Body of pancreas (tissue), 4 donors: ENCODE measurements at regions not wholly inside any gene's neighbourhood (a gene's known extent, or its start where the extent isn't known, plus 50 kb on each side); places are given as distances from the start of the nearest gene placed in this dataset.

Experiments used
- CTCF ChIP-seq, 7 experiments: fragments of 450-650 bp in 4 of 7; fragments of 200-600 bp in 3 of 7; sonication (generic) in 3 of 7; IDR thresholded peaks; one replicate each; pipeline ENCODE4 v1.5.1; 2016 to 2019; ENCODE audit warnings: antibody characterized with exemption in 7 of 7
- POLR2A ChIP-seq, 3 donors: fragments of 450-650 bp; IDR thresholded peaks; one replicate each; pipeline ENCODE4 v1.6.1; 2016; ENCODE audit warnings: antibody characterized with exemption in 3 of 3, mild to moderate bottlenecking in 2 of 3

- TF ChIP-seq CTCF (IDR thresholded peaks at IDR 0.05), result no peak
- no peak for TF ChIP-seq POLR2A (IDR thresholded peaks at IDR 0.05)
Measured at GRCh38 chr18:67932271-67932670, 415.8 kb upstream of the DSEL start.
